ENCODE measurements at regions not wholly inside any gene's neighbourhood (a gene's known extent, or its start where the extent isn't known, plus 50 kb on each side); places are given as distances from the start of the nearest gene placed in this dataset.
A peak's percentile ranks its signal among the peaks of the same experiment; 100 is the strongest.

DNA sequence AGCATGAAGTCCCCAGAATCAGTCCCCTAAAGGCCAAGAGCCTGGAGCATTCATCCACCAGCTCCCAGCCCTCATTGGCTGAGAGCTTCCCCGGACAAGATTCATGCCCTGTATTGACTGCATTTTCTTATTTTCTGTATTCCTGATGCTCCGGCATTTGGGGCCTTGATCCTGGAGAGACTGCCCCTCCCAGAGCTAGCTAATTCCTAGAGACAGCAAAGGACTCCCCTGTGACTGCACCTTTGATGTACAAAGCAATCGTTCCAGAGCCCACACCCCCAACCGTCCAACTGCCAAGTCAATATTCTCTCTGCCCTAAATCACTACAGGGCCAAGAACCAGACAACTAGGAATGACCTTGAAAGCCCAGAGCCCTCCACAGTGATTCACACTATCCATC is 93.4 kb upstream of the CDH5 start:
- no peak for DNase-seq (ENCODE audit: low read depth)
- no peak overlapping the region for H3K4me3 ChIP-seq (ENCODE audit: low read depth, low read length)
- TF ChIP-seq CTCF (conservative IDR thresholded peaks at IDR 0.05; ENCODE audit: low read depth, low read length) = no peak

- no peak for TF ChIP-seq CTCF (conservative IDR thresholded peaks at IDR 0.05; ENCODE audit: low read depth, low read length)
- DNase-seq (ENCODE audit: low read depth) = no peak
- no peak overlapping the region for H3K4me3 ChIP-seq (ENCODE audit: low read depth, low read length)
These were observed 94.0 kb upstream of the CDH5 start for GRCh38 chr16:66272461-66272860.

- TF ChIP-seq CTCF (conservative IDR thresholded peaks at IDR 0.05; ENCODE audit: low read depth, low read length) = no peak
- no peak for DNase-seq (ENCODE audit: low read depth)
- no peak overlapping the region for H3K4me3 ChIP-seq (ENCODE audit: low read depth, low read length)
These were observed 95.1 kb upstream of the CDH5 start for GRCh38 chr16:66271074-66272060.

DNA sequence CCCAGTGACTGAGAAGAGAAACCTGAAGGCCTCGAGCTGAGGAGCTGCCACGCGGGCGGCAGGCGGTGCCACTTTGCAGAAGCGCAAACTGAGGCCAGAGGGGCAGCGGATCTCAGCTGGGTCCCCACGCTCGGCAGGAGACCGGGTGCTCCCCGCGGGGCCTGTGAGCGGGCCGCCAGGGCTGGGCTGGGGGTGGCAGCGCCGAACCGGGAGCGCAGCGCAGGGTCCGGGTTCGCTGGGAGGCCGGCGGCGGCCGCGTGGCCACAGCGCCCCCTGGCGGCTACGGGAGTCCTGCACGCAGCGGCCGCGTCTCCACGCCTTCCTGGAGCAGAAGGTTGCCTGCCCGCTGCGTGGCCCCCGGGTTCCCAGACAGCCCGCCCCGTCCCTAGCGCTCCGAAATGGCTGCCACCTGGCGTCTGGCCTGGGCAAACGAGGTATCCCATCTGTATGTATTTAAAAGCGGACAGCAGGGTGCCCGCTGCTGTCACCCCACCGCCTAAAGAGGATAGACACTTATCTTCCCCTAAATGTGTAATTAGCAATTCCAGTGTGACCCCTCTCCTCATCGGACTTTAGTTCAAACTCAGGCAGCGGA is 96.1 kb upstream of the CDH5 start:
- H3K4me3 ChIP-seq (ENCODE audit: low read depth, low read length) = peak overlapping the region; percentile 45
- peak; percentile 59 for TF ChIP-seq CTCF (conservative IDR thresholded peaks at IDR 0.05; ENCODE audit: low read depth, low read length)
- peak; percentile 72 for DNase-seq (ENCODE audit: low read depth)

DNA sequence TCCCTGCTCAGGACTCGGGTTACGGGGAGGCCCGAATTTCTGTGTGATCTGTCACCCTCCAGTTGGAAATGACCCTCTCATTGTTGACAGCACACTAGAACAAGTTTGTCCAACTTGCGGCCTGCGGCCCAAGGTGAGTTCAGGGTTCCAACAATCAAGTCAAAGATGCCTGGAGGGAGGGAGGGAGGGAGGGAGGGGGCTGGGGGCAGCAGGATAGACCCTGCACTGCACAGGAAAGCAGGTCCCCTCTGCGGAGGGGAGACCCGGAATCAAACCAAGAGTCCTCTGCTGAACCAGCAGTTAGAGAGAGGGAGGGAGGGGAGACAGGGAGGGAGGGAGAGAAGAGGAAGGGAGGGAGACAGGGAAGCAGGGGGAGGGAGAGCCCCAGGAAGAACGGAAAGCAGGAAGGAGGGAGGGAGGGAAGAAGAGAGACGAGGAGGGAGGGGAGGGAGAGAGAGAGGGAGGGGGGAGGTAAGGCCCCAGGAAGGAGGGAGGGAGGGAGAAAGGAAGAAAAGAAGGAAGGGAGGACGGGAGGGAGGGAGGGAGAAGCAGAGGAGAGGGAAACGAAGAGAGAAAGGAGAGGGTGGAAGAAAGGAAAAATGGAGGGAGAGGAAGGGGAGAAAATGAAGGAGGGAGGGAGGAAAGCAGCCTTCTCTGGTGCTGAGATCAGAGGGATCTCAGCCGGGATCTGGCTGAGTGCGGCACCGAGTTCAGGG is 96.7 kb upstream of the CDH5 start:
- no peak for DNase-seq (ENCODE audit: low read depth)
- no peak overlapping the region for H3K4me3 ChIP-seq (ENCODE audit: low read depth, low read length)
- no peak for TF ChIP-seq CTCF (conservative IDR thresholded peaks at IDR 0.05; ENCODE audit: low read depth, low read length)

DNA sequence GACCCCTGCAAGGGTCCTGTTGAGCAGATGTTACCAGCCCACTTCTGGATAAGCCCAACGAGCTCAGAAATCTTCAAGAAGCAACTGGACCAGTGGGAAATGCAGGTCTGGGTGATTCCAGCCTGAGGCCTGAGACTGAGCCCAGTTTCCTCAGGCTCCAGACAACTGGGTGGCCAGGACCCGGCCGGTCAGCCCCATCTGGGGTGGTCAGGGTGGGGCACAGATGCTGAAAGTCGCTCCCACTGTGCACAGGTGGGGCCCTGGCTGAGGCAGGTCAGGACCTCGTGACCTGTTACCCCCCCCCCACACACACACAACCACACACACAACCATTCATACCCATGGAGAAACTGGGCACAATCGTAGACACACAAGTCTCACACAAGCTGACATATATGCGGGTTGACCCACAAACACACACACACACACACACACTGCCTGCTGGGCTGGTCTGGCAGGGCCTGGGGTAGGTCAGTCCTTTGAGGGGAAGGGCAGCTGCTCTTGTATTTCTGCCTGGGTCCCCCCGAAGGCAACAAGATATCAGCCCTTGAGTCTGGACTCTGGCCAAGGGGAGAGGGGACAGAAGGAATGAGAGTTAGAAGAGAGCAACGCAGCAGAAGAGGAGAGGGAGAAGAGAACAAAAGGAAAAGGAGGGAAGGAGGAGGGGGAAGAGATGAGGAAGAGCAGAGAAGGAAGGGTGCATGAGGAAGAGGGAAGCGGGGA is 99.0 kb upstream of the CDH5 start:
- no peak for DNase-seq (ENCODE audit: low read depth)
- TF ChIP-seq CTCF (conservative IDR thresholded peaks at IDR 0.05; ENCODE audit: low read depth, low read length) = no peak
- H3K4me3 ChIP-seq (ENCODE audit: low read depth, low read length) = no peak overlapping the region

All from choroid plexus epithelial cell (primary cell).